ENCODE measurements at regions not wholly inside any gene's neighbourhood (a gene's known extent, or its start where the extent isn't known, plus 50 kb on each side); places are given as distances from the start of the nearest gene placed in this dataset.

DNA sequence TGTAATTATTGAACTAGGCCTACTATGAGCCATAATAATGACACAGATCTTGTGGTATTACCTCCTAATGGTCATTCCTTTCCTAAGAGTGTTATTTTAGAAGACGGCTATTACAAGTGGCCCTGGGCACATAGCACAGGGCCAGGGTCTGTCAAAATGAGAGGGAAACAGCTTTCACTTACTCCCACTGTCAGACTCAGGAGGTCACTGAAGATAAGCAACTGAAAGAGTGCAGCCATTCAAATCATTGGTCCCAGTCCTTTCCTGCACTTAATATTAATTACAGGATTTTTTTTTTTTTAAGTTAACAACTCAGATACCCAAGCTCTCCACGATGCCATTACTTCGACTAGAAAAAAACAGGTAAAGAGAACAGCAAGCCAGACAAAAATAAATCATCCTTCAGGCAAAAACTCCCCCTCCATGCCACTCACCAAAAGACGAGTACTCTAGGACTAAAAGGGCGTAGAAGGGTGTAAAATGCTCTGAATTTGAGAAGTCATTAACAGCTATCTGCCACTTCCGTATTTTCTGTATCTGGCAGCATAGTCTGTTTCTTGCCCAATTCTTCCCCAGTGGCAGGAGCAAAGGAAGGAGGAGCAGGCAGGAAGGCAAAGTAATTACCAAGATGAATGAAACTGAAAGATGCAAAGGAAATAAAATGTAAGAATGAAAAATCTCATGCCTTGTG is 87.4 kb downstream of the ZNF608 start:
- Histone ChIP-seq H3K9me3 (ENCODE audit: control insufficient read depth in 4 of 4, low read length in 3 of 4) (no peaks in the 10 kb centered on the region), H3K36me3 (ENCODE audit: control insufficient read depth in 4 of 4, insufficient read depth in 3 of 4, low read depth in 1 of 4, low read length in 3 of 4) (no peaks in the 10 kb centered on the region), H3K4me3 (ENCODE audit: low read depth in 1 of 3, low read length in 3 of 3) (no peak overlapping the region), H3K27ac (ENCODE audit: low read depth in 1 of 2, low read length in 2 of 2) (no peak overlapping the region), H3K4me1 (ENCODE audit: control insufficient read depth in 4 of 4, insufficient read depth in 4 of 4, low read length in 3 of 4) (peaks cover 10 to 37% (median 25%) of the 10 kb centered on the region in 4 donors), H3K27me3 (ENCODE audit: control insufficient read depth in 4 of 4, insufficient read depth in 4 of 4, low read length in 3 of 4) (no peaks in the 10 kb centered on the region), H3K9ac (ENCODE audit: low read depth in 1 of 2, low read length in 2 of 2) (no peak overlapping the region)
- no peak for DNase-seq (ENCODE audit: low spot score)
- WGBS: 67% methylated on average over 6 of the region's 6 CpGs
- no peak for TF ChIP-seq RAD21 (IDR thresholded peaks at IDR 0.05)
- TF ChIP-seq GABPA (IDR thresholded peaks at IDR 0.05 in 1 of 2, conservative IDR thresholded peaks at IDR 0.05 in 1 of 2): no peak
- TF ChIP-seq HNF4G (IDR thresholded peaks at IDR 0.05): no peak
- TF ChIP-seq RXRA (IDR thresholded peaks at IDR 0.05): no peak
- TF ChIP-seq, protein P1, sequence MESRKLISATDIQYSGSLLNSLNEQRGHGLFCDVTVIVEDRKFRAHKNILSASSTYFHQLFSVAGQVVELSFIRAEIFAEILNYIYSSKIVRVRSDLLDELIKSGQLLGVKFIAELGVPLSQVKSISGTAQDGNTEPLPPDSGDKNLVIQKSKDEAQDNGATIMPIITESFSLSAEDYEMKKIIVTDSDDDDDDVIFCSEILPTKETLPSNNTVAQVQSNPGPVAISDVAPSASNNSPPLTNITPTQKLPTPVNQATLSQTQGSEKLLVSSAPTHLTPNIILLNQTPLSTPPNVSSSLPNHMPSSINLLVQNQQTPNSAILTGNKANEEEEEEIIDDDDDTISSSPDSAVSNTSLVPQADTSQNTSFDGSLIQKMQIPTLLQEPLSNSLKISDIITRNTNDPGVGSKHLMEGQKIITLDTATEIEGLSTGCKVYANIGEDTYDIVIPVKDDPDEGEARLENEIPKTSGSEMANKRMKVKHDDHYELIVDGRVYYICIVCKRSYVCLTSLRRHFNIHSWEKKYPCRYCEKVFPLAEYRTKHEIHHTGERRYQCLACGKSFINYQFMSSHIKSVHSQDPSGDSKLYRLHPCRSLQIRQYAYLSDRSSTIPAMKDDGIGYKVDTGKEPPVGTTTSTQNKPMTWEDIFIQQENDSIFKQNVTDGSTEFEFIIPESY (IDR thresholded peaks at IDR 0.05): no peak
- TF ChIP-seq HNF4A (conservative IDR thresholded peaks at IDR 0.05): no peak
- no peak for TF ChIP-seq NR2F2 (IDR thresholded peaks at IDR 0.05)
- TF ChIP-seq, protein P2, sequence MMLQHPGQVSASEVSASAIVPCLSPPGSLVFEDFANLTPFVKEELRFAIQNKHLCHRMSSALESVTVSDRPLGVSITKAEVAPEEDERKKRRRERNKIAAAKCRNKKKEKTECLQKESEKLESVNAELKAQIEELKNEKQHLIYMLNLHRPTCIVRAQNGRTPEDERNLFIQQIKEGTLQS (IDR thresholded peaks at IDR 0.05): no peak
- TF ChIP-seq, protein P3, sequence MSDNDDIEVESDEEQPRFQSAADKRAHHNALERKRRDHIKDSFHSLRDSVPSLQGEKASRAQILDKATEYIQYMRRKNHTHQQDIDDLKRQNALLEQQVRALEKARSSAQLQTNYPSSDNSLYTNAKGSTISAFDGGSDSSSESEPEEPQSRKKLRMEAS (IDR thresholded peaks at IDR 0.05): no peak
- TF ChIP-seq, protein P4, sequence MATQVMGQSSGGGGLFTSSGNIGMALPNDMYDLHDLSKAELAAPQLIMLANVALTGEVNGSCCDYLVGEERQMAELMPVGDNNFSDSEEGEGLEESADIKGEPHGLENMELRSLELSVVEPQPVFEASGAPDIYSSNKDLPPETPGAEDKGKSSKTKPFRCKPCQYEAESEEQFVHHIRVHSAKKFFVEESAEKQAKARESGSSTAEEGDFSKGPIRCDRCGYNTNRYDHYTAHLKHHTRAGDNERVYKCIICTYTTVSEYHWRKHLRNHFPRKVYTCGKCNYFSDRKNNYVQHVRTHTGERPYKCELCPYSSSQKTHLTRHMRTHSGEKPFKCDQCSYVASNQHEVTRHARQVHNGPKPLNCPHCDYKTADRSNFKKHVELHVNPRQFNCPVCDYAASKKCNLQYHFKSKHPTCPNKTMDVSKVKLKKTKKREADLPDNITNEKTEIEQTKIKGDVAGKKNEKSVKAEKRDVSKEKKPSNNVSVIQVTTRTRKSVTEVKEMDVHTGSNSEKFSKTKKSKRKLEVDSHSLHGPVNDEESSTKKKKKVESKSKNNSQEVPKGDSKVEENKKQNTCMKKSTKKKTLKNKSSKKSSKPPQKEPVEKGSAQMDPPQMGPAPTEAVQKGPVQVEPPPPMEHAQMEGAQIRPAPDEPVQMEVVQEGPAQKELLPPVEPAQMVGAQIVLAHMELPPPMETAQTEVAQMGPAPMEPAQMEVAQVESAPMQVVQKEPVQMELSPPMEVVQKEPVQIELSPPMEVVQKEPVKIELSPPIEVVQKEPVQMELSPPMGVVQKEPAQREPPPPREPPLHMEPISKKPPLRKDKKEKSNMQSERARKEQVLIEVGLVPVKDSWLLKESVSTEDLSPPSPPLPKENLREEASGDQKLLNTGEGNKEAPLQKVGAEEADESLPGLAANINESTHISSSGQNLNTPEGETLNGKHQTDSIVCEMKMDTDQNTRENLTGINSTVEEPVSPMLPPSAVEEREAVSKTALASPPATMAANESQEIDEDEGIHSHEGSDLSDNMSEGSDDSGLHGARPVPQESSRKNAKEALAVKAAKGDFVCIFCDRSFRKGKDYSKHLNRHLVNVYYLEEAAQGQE (IDR thresholded peaks at IDR 0.05): no peak
- TF ChIP-seq FOXA1 (IDR thresholded peaks at IDR 0.05): no peak

DNA sequence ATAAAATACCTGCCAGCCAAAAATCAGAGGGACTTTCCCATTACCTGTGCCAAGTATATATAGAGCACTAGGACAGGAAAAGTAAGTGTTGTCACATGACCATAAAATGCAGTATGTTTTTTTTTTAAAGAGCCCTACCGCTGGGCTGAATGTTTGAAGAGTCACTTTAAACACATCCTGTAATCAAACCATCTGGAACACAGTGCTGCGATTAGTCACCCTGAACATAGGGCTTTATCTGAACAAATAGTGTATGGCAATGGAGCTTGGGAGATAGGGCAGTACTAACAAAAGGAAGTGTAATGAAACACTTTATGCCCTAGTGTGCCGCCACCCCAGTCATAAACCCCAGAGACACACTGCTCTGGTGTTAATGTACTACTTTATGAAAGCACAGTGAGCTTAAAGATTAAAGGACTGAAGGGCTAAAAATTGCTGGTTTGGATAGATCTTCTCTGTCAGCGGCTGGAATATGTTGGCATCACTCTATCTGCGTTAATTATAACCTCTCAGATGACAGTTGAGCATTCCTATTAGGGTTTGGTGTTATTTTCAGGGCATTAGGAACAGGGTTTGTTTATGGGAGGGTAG is 90.4 kb downstream of the ZNF608 start:
- no peak for DNase-seq (ENCODE audit: low spot score)
- H3K36me3 ChIP-seq (ENCODE audit: control insufficient read depth in 4 of 4, insufficient read depth in 3 of 4, low read depth in 1 of 4, low read length in 3 of 4): no peaks in the 10 kb centered on the region
- 47% methylated on average over 5 of the region's 5 CpGs for WGBS
- peak overlapping the region in 1 of 2 donors; percentile 29 for H3K9ac ChIP-seq (ENCODE audit: low read depth in 1 of 2, low read length in 2 of 2)
- H3K27me3 ChIP-seq (ENCODE audit: control insufficient read depth in 4 of 4, insufficient read depth in 4 of 4, low read length in 3 of 4): no peaks in the 10 kb centered on the region
- H3K4me1 ChIP-seq (ENCODE audit: control insufficient read depth in 4 of 4, insufficient read depth in 4 of 4, low read length in 3 of 4): peaks cover 2 to 26% (median 11%) of the 10 kb centered on the region in 4 donors
- H3K9me3 ChIP-seq (ENCODE audit: control insufficient read depth in 4 of 4, low read length in 3 of 4): no peaks in the 10 kb centered on the region
- no peak overlapping the region for H3K4me3 ChIP-seq (ENCODE audit: low read depth in 1 of 3, low read length in 3 of 3)
- peak overlapping the region; percentile 42 to 54 for H3K27ac ChIP-seq (ENCODE audit: low read depth in 1 of 2, low read length in 2 of 2)
- peak; percentile 40 to 55 for TF ChIP-seq RAD21 (IDR thresholded peaks at IDR 0.05)
- TF ChIP-seq, protein P2 (IDR thresholded peaks at IDR 0.05): no peak
- no peak for TF ChIP-seq NR2F2 (IDR thresholded peaks at IDR 0.05)
- no peak for TF ChIP-seq TAF1 (conservative IDR thresholded peaks at IDR 0.05)
- no peak for TF ChIP-seq FOXA1 (IDR thresholded peaks at IDR 0.05)
- TF ChIP-seq JUND (IDR thresholded peaks at IDR 0.05): peak; percentile 40 to 59
- peak; percentile 31 to 37 for TF ChIP-seq HNF4A (conservative IDR thresholded peaks at IDR 0.05)
- no peak for TF ChIP-seq FOXA2 (IDR thresholded peaks at IDR 0.05)
- peak in 1 of 2 donors; percentile 39 for TF ChIP-seq RXRA (IDR thresholded peaks at IDR 0.05)
- TF ChIP-seq, protein P4 (IDR thresholded peaks at IDR 0.05): no peak
- TF ChIP-seq, protein P3 (IDR thresholded peaks at IDR 0.05): no peak
- TF ChIP-seq YY1 (IDR thresholded peaks at IDR 0.05): peak; percentile 37
- TF ChIP-seq, protein P1 (IDR thresholded peaks at IDR 0.05): no peak
- TF ChIP-seq HNF4G (IDR thresholded peaks at IDR 0.05): no peak
- TF ChIP-seq EGR1 (IDR thresholded peaks at IDR 0.05; ENCODE audit: low read depth in 2 of 2): no peak
- no peak for TF ChIP-seq GABPA (IDR thresholded peaks at IDR 0.05 in 1 of 2, conservative IDR thresholded peaks at IDR 0.05 in 1 of 2)
- peak; percentile 50 for TF ChIP-seq SP1 (IDR thresholded peaks at IDR 0.05)
